ENCODE measurements at regions not wholly inside any gene's neighbourhood (a gene's known extent, or its start where the extent isn't known, plus 50 kb on each side); places are given as distances from the start of the nearest gene placed in this dataset.
A peak's percentile ranks its signal among the peaks of the same experiment; 100 is the strongest.

DNA sequence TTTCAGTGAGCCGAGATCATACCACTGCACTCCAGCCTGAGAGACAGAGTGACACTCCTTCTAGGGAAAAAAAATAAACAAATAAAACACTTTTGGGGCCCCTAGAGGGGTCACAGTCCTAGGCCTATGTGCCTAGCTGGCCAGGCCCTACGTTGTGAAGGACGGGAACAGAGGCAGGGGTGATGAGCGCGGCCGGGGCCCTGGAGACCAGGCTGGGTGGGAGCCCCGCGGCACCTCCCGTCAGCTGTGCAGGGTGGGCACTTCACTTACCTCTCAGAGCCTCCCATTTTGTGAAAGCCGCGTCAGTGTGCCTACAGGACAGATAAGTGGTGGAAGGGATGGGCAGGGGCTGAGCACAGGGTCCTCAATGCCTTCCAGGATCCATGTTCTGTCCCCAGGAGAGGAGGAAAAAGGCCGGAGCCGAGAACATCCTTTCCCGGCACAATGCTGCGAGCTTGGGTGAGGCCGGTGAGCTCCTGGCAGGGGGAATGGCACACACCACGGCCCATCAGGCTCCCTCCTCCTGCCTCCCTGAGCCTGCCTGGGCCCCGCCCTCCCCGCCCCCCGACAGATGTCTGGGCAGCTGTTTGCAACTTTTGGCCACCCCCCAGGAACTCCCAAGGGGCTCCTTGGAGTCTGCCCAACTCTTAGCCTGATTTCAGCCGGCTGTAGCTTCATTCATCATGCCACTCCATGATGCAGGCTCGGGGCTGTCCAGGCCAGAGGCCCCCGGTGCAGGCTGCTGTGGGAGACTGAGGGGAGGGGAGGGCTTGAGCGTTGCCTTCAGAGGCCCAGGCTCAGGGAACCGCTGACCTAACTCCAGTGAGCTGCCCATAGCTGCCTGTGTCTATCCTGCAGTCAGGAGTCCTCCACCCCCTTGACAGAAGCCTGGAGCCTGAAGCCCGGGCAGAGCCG lies 196.5 kb downstream of the TFCP2L1 start:
- no peak overlapping the region for H3K27ac Mint-ChIP-seq
- H3K9me3 Mint-ChIP-seq: no peaks in the 10 kb centered on the region
- H3K4me3 Mint-ChIP-seq: no peak overlapping the region
- POLR2A ChIA-PET: no interaction called here
- CTCF ChIA-PET: interaction anchor here (3.2 kb wide), 1 partner anchor 267 kb away, joined by 16 read pairs; no protein-coding TSS in a partner anchor
- DNase-seq: no peak
- H3K36me3 Mint-ChIP-seq (ENCODE audit: low read depth): no peaks in the 10 kb centered on the region
- H3K4me1 Mint-ChIP-seq: no peaks in the 10 kb centered on the region
- peaks cover 2% of the 10 kb centered on the region for H3K27me3 Mint-ChIP-seq

DNA sequence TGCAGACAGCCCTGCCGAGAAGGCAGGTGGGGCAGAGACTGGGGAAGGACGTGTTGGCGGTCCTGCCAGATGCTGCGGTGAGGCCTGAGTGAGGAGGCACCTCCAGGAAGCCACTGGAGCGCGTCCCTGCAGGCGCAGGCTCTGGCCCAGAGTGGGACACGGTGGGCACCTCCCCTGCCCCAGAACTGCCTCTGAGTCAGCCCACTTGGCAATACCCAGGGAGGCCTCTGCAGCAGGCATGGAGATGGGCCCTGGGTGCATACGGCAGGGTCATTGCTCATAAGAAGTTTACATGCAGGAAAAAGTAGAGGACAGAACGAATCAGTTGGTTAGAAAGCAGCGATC lies 195.9 kb downstream of the TFCP2L1 start:
- Mint-ChIP-seq H3K4me3 (no peak overlapping the region), H3K4me1 (no peaks in the 10 kb centered on the region), H3K36me3 (ENCODE audit: low read depth) (no peaks in the 10 kb centered on the region), H3K9me3 (no peaks in the 10 kb centered on the region), H3K27me3 (peaks cover 5% of the 10 kb centered on the region), H3K27ac (no peak overlapping the region)
- POLR2A ChIA-PET: no interaction called here
- no peak for DNase-seq
- CTCF ChIA-PET: no interaction called here

DNA sequence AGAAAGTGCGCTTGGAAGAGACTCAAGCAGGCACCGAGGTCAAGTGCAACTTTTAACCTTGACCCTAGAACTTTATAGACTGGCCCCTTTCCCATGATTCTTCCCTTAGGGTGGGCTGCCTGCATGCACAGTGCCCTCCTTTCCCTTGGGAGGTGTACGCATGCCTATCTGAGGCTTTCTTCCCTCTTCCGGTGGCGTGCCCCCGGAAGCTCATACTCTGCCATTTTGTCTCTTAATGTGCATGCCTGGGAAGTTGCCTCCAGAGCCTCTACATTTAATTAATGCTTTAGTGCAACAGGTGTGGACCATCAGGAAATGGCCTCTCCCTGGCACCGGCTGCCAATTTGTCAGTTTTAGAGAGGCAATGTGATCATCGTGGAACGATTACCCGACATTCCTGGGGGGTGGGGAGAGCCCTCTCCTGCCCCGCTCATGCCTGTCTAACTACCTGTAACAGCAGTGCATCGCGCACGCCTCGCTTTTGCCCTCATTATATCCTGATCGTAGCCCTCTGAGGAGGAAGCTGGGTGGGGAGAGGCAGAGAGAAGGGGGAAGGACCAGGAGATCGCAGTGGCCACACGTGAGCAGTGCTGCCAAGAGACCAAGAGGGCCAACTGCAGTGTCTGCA lies 194.8 kb downstream of the TFCP2L1 start:
- no peak overlapping the region for H3K27ac Mint-ChIP-seq
- no peak for DNase-seq
- ChIA-PET POLR2A (no interaction called here), CTCF (interaction anchor here (0.7 to 2.1 kb wide), 2 partner anchors 11 to 314 kb away, joined by 3 to 14 read pairs; no protein-coding TSS in a partner anchor)
- H3K36me3 Mint-ChIP-seq (ENCODE audit: low read depth): no peaks in the 10 kb centered on the region
- H3K27me3 Mint-ChIP-seq: peaks cover 3% of the 10 kb centered on the region
- no peaks in the 10 kb centered on the region for H3K9me3 Mint-ChIP-seq
- H3K4me3 Mint-ChIP-seq: no peak overlapping the region
- H3K4me1 Mint-ChIP-seq: no peaks in the 10 kb centered on the region

DNA sequence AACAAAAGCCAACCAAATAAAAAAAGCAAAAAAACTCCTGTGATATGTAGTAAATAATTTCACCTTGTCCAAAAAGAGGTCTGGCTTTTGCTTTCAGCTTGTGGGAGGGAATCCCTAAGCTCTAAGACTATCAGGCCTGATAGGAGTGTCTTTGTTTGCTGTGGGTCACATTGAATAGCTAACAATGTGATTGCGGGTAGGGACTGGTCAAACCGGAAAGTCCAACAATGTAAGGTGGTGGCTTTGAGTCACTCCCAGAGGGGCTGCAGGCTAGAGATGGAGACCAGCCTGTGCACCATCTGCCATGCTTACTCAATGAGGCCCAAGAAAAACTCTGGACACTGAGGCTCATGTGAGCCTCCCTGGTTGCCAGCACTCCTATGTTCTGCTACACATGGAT lies 192.9 kb downstream of the TFCP2L1 start:
- Mint-ChIP-seq H3K36me3 (ENCODE audit: low read depth) (no peaks in the 10 kb centered on the region), H3K27me3 (peaks cover 3% of the 10 kb centered on the region), H3K4me1 (no peaks in the 10 kb centered on the region), H3K9me3 (no peaks in the 10 kb centered on the region), H3K4me3 (no peak overlapping the region), H3K27ac (no peak overlapping the region)
- POLR2A ChIA-PET: no interaction called here
- CTCF ChIA-PET: interaction anchor here (0.6 to 2.1 kb wide), 5 partner anchors 7 to 92 kb away, joined by 3 to 14 read pairs (median 3); no protein-coding TSS in a partner anchor
- DNase-seq: no peak

DNA sequence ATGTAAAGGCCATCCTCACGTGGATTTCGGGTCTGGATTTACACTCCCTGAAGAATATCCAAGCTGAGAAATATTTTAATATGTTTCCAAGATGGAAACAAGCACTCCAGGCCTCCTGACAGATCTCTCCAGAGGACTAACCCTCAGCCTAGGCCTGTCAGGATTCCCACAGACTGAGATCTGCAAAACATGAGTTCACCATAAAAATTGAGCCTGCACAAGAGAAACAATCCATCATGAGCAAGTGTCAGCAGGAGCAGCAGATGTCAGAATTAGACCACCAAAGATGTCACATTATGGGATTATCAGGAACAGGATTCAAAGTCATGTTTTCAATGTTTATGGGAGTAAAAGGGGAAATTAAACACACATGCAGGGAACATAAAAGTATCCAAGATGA lies 191.3 kb downstream of the TFCP2L1 start:
- Mint-ChIP-seq H3K9me3 (no peaks in the 10 kb centered on the region), H3K36me3 (ENCODE audit: low read depth) (no peaks in the 10 kb centered on the region), H3K27ac (no peak overlapping the region), H3K4me3 (no peak overlapping the region), H3K4me1 (no peaks in the 10 kb centered on the region), H3K27me3 (peaks cover 3% of the 10 kb centered on the region)
- no peak for DNase-seq
- ChIA-PET POLR2A (no interaction called here), CTCF (no interaction called here)

DNA sequence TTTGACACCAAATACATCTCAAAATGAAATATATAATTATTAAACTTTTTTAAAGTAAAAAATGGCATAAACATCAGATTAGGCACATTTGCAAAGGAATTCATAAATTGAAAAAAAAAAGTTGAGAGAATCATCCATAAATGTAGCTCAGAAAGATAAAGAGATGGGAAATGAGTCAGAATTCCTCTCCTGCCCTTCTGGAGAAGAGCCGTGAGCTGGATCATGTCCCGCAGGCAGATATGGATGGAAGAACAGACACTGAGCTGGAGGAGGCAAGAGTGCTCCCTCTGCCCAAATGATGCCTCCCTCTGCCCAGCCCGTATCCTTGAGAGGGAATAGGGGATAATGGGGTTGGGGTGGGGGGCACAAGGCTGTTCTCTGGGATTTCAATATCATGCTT lies 190.9 kb downstream of the TFCP2L1 start:
- Mint-ChIP-seq H3K4me3 (no peak overlapping the region), H3K36me3 (ENCODE audit: low read depth) (no peaks in the 10 kb centered on the region), H3K27ac (no peak overlapping the region), H3K4me1 (no peaks in the 10 kb centered on the region), H3K27me3 (peaks cover 3% of the 10 kb centered on the region), H3K9me3 (no peaks in the 10 kb centered on the region)
- ChIA-PET CTCF (interaction anchor here (1.3 kb wide), 1 partner anchor 14 kb away, joined by 3 read pairs; no protein-coding TSS in a partner anchor), POLR2A (no interaction called here)
- no peak for DNase-seq

DNA sequence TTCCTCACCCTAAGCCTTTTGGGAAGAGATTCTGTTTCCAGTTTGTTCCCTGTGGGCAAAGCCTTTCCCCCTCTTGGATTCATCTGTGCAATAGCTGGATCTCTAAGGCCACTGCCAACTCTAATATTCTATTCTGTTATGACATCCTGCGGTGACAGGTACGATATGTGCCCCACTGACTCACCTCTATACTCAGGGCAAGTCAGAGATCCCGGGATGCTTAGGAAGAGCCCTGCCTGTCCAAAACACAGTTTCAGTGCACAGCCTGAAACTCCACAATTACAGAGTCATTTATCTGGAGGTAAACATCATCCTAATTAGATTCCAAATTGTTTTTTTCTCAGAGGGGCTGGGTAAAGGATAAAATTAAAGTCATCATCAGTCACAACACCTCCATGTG lies 190.2 kb downstream of the TFCP2L1 start:
- CTCF ChIA-PET: interaction anchor here (1.3 to 1.6 kb wide), 2 partner anchors 10 to 15 kb away, joined by 3 to 6 read pairs; no protein-coding TSS in a partner anchor
- Mint-ChIP-seq H3K36me3 (ENCODE audit: low read depth) (no peaks in the 10 kb centered on the region), H3K4me3 (no peak overlapping the region), H3K4me1 (no peaks in the 10 kb centered on the region), H3K27me3 (peaks cover 3% of the 10 kb centered on the region), H3K9me3 (no peaks in the 10 kb centered on the region), H3K27ac (no peak overlapping the region)
- POLR2A ChIA-PET: no interaction called here
- no peak for DNase-seq

DNA sequence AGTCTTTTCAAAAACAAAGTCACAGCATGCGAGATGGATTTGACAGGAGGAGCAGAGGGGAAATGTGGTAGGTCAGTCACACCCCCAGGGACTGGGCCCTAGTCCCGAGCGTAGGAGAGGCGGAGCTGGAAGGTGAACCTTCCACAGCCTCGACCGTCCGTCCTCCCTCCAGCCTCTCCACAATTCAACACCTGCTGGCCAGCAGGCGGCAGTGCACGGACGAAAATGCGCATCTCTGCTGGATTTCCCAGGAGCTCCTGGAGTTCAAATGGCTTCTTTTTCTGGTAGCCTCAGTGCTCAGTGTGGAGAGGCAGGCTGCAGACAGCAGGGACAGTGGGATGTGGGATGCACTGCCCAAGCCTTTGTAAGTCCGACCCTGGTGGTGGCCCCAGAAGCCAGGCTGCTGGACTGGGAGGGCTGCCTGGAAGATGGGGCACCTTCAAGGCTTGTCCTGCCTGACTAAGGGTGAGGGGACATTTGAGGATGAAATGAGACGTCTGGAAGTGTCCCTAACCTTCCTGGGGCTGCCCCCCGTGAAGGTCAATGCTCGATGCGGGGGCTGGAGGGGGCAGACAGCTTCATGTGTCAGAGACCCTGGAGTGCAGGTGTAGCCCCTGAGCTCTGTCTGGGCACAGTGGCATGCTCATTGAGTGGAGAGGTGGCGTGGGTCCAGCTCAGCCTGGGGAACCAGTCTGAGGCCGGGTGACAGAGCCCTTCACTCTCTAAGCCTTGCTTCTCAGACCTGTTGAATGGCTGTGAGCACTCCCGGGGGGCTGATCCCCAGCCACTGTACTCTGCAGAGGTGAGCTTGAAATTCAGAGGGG lies 189.5 kb downstream of the TFCP2L1 start:
- POLR2A ChIA-PET: no interaction called here
- CTCF ChIA-PET: interaction anchor here (1.3 to 1.6 kb wide), 3 partner anchors 11 to 16 kb away, joined by 3 to 6 read pairs (median 3); no protein-coding TSS in a partner anchor
- DNase-seq: peak; percentile 28

DNA sequence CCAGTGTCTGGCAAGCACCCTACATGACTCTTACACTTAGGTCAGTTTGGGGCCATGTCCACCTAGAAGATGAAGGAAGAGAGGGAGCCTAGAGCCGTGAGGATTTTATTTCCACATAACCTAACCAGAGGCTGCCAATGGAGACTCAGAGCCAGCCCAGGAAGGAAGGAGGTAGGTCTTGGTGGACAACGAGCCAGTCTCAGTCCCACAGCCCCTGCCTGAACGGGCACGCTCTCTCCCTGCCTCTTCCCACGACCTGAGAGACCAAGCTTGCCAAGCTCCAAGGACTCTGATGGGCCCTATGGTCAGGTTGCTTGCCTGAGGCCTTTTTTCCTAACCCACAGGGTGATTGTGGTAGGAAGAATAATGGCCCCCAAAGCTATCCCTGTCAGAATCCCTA lies 188.4 kb downstream of the TFCP2L1 start:
- peaks cover 3% of the 10 kb centered on the region for H3K27me3 Mint-ChIP-seq
- no peaks in the 10 kb centered on the region for H3K9me3 Mint-ChIP-seq
- H3K27ac Mint-ChIP-seq: no peak overlapping the region
- POLR2A ChIA-PET: no interaction called here
- CTCF ChIA-PET: interaction anchor here (1.6 kb wide), 1 partner anchor 17 kb away, joined by 3 read pairs; no protein-coding TSS in a partner anchor
- no peak overlapping the region for H3K4me3 Mint-ChIP-seq
- H3K36me3 Mint-ChIP-seq (ENCODE audit: low read depth): no peaks in the 10 kb centered on the region
- no peak for DNase-seq
- no peaks in the 10 kb centered on the region for H3K4me1 Mint-ChIP-seq

More for the DNA sequence above, 189.5 kb downstream of the TFCP2L1 start:
- peaks cover 3% of the 10 kb centered on the region for H3K27me3 Mint-ChIP-seq
- H3K4me3 Mint-ChIP-seq: no peak overlapping the region
- H3K36me3 Mint-ChIP-seq (ENCODE audit: low read depth): no peaks in the 10 kb centered on the region
- no peak overlapping the region for H3K27ac Mint-ChIP-seq
- no peaks in the 10 kb centered on the region for H3K4me1 Mint-ChIP-seq
- H3K9me3 Mint-ChIP-seq: no peaks in the 10 kb centered on the region

DNA sequence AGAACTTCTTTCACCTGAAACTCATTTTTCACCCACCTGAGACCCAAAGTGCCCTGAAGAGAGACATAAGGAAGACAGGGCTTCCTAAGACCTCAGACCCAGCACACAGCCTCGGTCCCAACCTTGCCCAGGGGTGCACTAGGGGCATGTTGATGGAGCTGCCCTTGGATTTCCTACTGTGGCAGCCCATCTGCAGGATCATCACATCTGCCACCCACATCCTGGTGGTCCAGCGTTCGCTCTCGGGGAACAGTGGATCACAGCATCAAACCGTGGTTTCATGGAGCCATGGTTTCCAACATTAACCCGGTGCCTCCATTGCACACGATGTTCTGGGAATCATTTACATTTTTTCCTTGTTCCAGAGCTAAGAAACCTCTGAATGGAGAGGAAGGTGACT lies 186.4 kb downstream of the TFCP2L1 start:
- no peak for DNase-seq
- no peaks in the 10 kb centered on the region for H3K4me1 Mint-ChIP-seq
- peaks cover 3% of the 10 kb centered on the region for H3K27me3 Mint-ChIP-seq
- no peaks in the 10 kb centered on the region for H3K36me3 Mint-ChIP-seq (ENCODE audit: low read depth)
- CTCF ChIA-PET: no interaction called here
- POLR2A ChIA-PET: no interaction called here
- H3K27ac Mint-ChIP-seq: no peak overlapping the region
- H3K4me3 Mint-ChIP-seq: no peak overlapping the region
- H3K9me3 Mint-ChIP-seq: no peaks in the 10 kb centered on the region

DNA sequence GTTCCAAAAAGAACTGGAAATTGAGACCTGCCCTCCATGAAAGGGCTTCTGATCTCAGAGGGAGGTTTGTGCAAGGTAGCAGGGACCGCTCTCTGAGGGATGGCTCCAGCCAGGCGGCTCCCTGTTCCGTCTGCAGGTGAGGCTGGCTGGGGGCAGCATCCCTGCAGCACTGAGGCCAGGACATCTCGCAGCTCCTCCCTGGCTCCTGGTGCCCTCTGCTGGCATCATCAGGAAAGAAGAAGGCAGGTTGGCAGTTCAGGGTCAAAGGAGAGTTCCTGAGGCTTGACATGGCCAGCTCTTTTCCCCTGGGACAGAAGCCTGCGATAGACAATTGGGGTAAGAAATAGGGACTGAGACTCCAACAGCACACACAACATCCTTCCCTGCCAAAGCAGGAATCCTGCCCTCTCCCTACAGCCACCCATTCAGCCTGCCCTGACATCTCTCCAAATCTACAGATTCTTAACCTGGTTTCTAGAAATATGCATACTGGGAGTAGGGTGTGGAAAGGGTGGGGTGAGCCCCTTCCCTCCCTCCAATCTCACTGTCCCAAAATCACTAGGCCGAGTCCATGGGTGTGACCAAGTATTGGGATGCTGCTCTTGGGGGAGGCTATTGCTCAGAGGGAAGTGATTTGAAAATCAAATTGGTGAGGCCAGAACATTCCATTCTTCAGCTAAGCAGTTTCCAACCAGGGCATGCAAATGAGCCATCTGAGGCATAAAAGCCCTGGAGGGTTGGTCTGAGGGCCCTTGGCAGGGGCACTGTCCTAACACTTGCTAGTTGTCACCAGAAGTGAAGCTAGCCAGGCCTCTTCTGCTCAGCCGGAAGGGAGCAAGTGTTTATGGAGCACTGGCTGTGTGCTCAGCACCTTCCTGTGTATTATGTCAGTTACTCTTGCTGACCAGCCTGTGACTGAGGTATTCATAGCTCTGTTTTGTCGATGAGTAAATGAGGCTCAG lies 185.4 kb downstream of the TFCP2L1 start:
- no peaks in the 10 kb centered on the region for H3K9me3 Mint-ChIP-seq
- H3K36me3 Mint-ChIP-seq (ENCODE audit: low read depth): no peaks in the 10 kb centered on the region
- H3K4me3 Mint-ChIP-seq: no peak overlapping the region
- ChIA-PET CTCF (interaction anchor here (1.2 to 1.4 kb wide), 2 partner anchors 14 to 19 kb away, joined by 3 to 4 read pairs; no protein-coding TSS in a partner anchor), POLR2A (no interaction called here)
- no peaks in the 10 kb centered on the region for H3K27me3 Mint-ChIP-seq
- no peaks in the 10 kb centered on the region for H3K4me1 Mint-ChIP-seq
- DNase-seq: no peak
- H3K27ac Mint-ChIP-seq: no peak overlapping the region

DNA sequence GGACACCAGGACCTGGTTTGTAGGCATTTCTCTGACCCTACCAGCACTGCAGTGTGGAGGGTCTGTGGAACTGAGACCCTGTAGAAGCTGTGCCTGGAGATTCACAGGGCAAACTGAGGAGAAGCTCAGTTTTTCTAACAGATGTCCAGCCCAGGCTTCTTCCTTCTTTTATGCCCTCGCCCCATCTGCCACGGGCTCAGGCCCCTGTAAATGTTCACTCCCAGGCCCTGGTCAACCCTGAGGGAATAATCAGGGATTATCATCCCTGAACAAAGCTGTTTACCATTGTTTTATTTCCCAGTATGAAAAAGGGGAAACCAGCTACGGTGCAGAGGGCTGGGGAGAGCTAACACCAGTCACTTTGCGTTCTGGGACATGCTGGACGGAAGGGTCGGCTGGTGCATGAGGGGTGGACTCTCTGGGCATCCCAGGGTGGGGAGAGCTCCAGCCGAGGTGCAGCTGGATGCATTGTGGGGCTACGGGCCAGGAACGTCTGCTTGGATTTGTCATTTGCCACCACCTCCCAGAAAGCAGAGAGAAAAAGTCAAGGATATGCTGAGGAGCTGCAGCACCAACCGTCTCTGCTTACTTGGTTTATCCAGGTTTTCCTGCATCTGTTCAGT lies 183.8 kb downstream of the TFCP2L1 start:
- H3K27ac Mint-ChIP-seq: no peak overlapping the region
- no peak for DNase-seq
- no peaks in the 10 kb centered on the region for H3K4me1 Mint-ChIP-seq
- no peaks in the 10 kb centered on the region for H3K9me3 Mint-ChIP-seq
- H3K27me3 Mint-ChIP-seq: no peaks in the 10 kb centered on the region
- no peak overlapping the region for H3K4me3 Mint-ChIP-seq
- POLR2A ChIA-PET: no interaction called here
- H3K36me3 Mint-ChIP-seq (ENCODE audit: low read depth): no peaks in the 10 kb centered on the region
- CTCF ChIA-PET: interaction anchor here (1.0 to 1.4 kb wide), 3 partner anchors 10 to 255 kb away, joined by 3 to 4 read pairs (median 3); no protein-coding TSS in a partner anchor
